Ishikawa (cell line): ENCODE measurements at regions not wholly inside any gene's neighbourhood (a gene's known extent, or its start where the extent isn't known, plus 50 kb on each side); places are given as distances from the start of the nearest gene placed in this dataset.

Experiments used
- CEBPB ChIP-seq: IDR thresholded peaks from 2 replicates; pipeline ENCODE4 v1.6.1; 2012
- CREB1 ChIP-seq: IDR thresholded peaks from 2 replicates; pipeline ENCODE4 v1.6.1; 2012; ENCODE audit warnings: low read depth
- EP300 ChIP-seq: IDR thresholded peaks from 2 replicates; pipeline ENCODE4 v1.6.1; 2012; ENCODE audit warnings: borderline replicate concordance
- FOXM1 ChIP-seq: IDR thresholded peaks from 2 replicates; pipeline ENCODE4 v1.6.1; 2012; ENCODE audit warnings: low read depth, borderline replicate concordance
- RAD21 ChIP-seq: IDR thresholded peaks from 2 replicates; pipeline ENCODE4 v1.6.1; 2012; ENCODE audit warnings: low read depth
- TAF1 ChIP-seq: IDR thresholded peaks from 2 replicates; pipeline ENCODE4 v1.6.1; 2012; ENCODE audit warnings: low read depth, mild to moderate bottlenecking
- TCF12 ChIP-seq: IDR thresholded peaks from 2 replicates; pipeline ENCODE4 v1.6.1; 2012; ENCODE audit warnings: low read depth
- TEAD4 ChIP-seq: IDR thresholded peaks from 2 replicates; pipeline ENCODE4 v1.6.1; 2012
- TF ChIP-seq, protein P1 (sequence below): IDR thresholded peaks from 2 replicates; pipeline ENCODE4 v1.6.1; 2012
- TF ChIP-seq, protein P2 (sequence below): IDR thresholded peaks from 2 replicates; pipeline ENCODE4 v1.6.1; 2012; ENCODE audit warnings: low read depth, mild to moderate bottlenecking

DNA sequence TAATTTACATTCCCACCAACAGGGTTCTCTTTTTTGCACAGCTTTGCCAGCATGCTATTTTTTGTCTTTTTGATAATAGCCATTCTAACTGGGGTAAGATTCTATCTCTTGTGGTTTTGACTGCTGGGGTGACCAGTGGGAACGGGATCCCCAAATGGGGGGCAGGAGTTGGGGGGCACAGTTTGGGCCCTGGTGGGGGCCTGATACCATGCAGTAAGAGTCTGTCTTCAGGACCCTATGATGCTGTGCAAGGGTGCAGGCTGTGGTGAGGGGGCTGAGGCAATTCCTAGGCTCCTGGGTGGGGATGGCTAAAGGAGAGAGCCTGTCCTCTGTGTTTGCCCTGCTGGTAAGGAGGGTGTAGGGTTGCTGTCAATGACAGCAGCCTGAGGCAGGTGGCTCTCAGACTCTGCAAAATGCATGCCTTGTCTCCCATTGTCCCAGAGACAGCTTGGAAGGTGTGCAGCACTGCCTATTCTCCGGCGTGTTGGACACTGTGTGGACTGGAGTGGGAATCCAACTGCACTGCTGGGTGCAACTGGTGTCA is 172.7 kb upstream of the ARHGAP24 start:
- no peak for TF ChIP-seq EP300
- TF ChIP-seq FOXM1: no peak
- no peak for TF ChIP-seq TEAD4
- TF ChIP-seq CREB1: no peak
- TF ChIP-seq, protein P1, sequence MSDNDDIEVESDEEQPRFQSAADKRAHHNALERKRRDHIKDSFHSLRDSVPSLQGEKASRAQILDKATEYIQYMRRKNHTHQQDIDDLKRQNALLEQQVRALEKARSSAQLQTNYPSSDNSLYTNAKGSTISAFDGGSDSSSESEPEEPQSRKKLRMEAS: no peak
- TF ChIP-seq, protein P2, sequence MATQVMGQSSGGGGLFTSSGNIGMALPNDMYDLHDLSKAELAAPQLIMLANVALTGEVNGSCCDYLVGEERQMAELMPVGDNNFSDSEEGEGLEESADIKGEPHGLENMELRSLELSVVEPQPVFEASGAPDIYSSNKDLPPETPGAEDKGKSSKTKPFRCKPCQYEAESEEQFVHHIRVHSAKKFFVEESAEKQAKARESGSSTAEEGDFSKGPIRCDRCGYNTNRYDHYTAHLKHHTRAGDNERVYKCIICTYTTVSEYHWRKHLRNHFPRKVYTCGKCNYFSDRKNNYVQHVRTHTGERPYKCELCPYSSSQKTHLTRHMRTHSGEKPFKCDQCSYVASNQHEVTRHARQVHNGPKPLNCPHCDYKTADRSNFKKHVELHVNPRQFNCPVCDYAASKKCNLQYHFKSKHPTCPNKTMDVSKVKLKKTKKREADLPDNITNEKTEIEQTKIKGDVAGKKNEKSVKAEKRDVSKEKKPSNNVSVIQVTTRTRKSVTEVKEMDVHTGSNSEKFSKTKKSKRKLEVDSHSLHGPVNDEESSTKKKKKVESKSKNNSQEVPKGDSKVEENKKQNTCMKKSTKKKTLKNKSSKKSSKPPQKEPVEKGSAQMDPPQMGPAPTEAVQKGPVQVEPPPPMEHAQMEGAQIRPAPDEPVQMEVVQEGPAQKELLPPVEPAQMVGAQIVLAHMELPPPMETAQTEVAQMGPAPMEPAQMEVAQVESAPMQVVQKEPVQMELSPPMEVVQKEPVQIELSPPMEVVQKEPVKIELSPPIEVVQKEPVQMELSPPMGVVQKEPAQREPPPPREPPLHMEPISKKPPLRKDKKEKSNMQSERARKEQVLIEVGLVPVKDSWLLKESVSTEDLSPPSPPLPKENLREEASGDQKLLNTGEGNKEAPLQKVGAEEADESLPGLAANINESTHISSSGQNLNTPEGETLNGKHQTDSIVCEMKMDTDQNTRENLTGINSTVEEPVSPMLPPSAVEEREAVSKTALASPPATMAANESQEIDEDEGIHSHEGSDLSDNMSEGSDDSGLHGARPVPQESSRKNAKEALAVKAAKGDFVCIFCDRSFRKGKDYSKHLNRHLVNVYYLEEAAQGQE: no peak
- no peak for TF ChIP-seq TCF12
- no peak for TF ChIP-seq TAF1
- TF ChIP-seq RAD21: no peak
- no peak for TF ChIP-seq CEBPB
